Panc1 (cell line): ENCODE measurements at regions not wholly inside any gene's neighbourhood (a gene's known extent, or its start where the extent isn't known, plus 50 kb on each side); places are given as distances from the start of the nearest gene placed in this dataset.

Source experiments
- ATAC-seq: fragments of 200-7000 bp; cut with Tn5 transposase; 2 replicates; pipeline ENCODE4 v1.9.1; 2020; ENCODE audit warnings: mild to moderate bottlenecking, moderate library complexity
- BruUV-seq: library from RNA; stranded (reverse); fragments of 400-500 nt; replicated peaks from 2 replicates; lab custom pipeline; 2021; lab: Mats Ljungman, UMichigan
- CTCF ChIA-PET: fragments of 300-600 bp; sonication (Branson Sonifier 250); formaldehyde crosslinking; loops from one replicate; lab custom pipeline; 2022; ENCODE audit warnings: antibody characterized with exemption; lab: Charles Lee
- POLR2A ChIA-PET: fragments of 300-600 bp; sonication (Branson Sonifier 250); formaldehyde crosslinking; loops from one replicate; lab custom pipeline; 2022; ENCODE audit warnings: antibody characterized with exemption; lab: Charles Lee
- DNase-seq: peaks from one replicate; pipeline ENCODE4 v3.0.0-alpha.2; 2010; ENCODE audit warnings: low read depth, low spot score
- H3K27ac ChIP-seq: 2 replicates; pipeline ENCODE4 v1.5.1; 2011; ENCODE audit warnings: mild to moderate bottlenecking, low read length, inconsistent platforms
- H3K27me3 ChIP-seq: fragments of 200-500 bp; sonication (Bioruptor generic); 2 replicates; pipeline ENCODE4 v1.6.0; 2014; ENCODE audit warnings: low read length, inconsistent platforms; ENCODE audit not compliant: control insufficient read depth, insufficient read depth
- H3K36me3 ChIP-seq: fragments of 200-500 bp; sonication (Bioruptor generic); 2 replicates; pipeline ENCODE4 v1.5.1; 2014; ENCODE audit warnings: inconsistent platforms, mild to moderate bottlenecking, low read length, moderate library complexity; ENCODE audit not compliant: control insufficient read depth, insufficient read depth
- H3K4me1 ChIP-seq: 2 replicates; pipeline ENCODE4 v1.5.1; 2011; ENCODE audit warnings: inconsistent platforms, mild to moderate bottlenecking, low read length, moderate library complexity; ENCODE audit not compliant: control insufficient read depth, insufficient read depth
- H3K4me3 ChIP-seq, 2 experiments: 2 replicates each; pipeline ENCODE4 v1.5.1; 2011 to 2012; ENCODE audit warnings: low read depth in 2 of 2, low read length in 2 of 2, mild to moderate bottlenecking in 2 of 2, inconsistent platforms in 1 of 2, moderate library complexity in 1 of 2
- H3K9me3 ChIP-seq: fragments of 200-500 bp; sonication (Bioruptor generic); 2 replicates; pipeline ENCODE4 v1.5.1; 2014; ENCODE audit warnings: low read depth, mild to moderate bottlenecking, inconsistent platforms, low read length, moderate library complexity; ENCODE audit not compliant: control insufficient read depth, insufficient read depth
- CTCF ChIP-seq: fragments of 450-650 bp; IDR thresholded peaks from 2 replicates; pipeline ENCODE4 v1.5.1; 2017; ENCODE audit warnings: mild to moderate bottlenecking
- POLR2AphosphoS5 ChIP-seq: IDR thresholded peaks from 2 replicates; pipeline ENCODE4 v1.6.1; 2012; ENCODE audit warnings: mild to moderate bottlenecking, low read depth, low read length, moderate library complexity
- REST ChIP-seq, 2 experiments: IDR thresholded peaks; 2 replicates each; pipeline ENCODE4 v1.6.1; 2011 to 2012; ENCODE audit warnings: low read depth in 2 of 2, control low read depth in 1 of 2, low read length in 1 of 2, mild to moderate bottlenecking in 1 of 2, moderate library complexity in 1 of 2; ENCODE audit not compliant: insufficient read depth in 1 of 2
- SIN3A ChIP-seq: IDR thresholded peaks from 2 replicates; pipeline ENCODE4 v1.6.1; 2012; ENCODE audit warnings: low read depth, mild to moderate bottlenecking, low read length, moderate library complexity, borderline replicate concordance; ENCODE audit not compliant: insufficient read depth
- TCF7L2 ChIP-seq: IDR thresholded peaks from 2 replicates; pipeline ENCODE4 v1.6.1; 2011; ENCODE audit warnings: mild to moderate bottlenecking, low read depth, low read length, inconsistent platforms
- in situ Hi-C: cut with HindIII; loops from 2 replicates; pipeline ENCODE4 v1.10.0; 2016; ENCODE audit warnings: low sequenced_read_pairs, low pct_unique_long_range_greater_than_20kb
- intact Hi-C: fragments of 100-400 bp; cut with micrococcal nuclease; formaldehyde crosslinking; loops from one replicate; pipeline ENCODE4 v1.10.0; 2022; ENCODE audit not compliant: unreplicated experiment

- H3K27me3 ChIP-seq, result 0 out of 2 replicates have a peak, but pooled peaks cover 2% of the 10 kb centered on the region
- H3K36me3 ChIP-seq, result no peaks in the 10 kb centered on the region
- TF ChIP-seq POLR2AphosphoS5 (no peak), SIN3A (no peak), REST (IDR thresholded peaks at IDR 0.05; ENCODE audit: insufficient read depth in 1 of 2, low read depth in 2 of 2, low read length in 1 of 2) (no peak)
- H3K4me3 ChIP-seq, result no peak overlapping the region
- no peaks in the 10 kb centered on the region for H3K9me3 ChIP-seq
- intact Hi-C loops, result loop anchor here (10.0 kb wide), 1 partner anchor 259 kb away; no protein-coding TSS in a partner anchor
- ATAC-seq (no peak), DNase-seq (no peak)
- ChIA-PET POLR2A (no interaction called here), CTCF (no interaction called here)
- no peaks in the 10 kb centered on the region for H3K4me1 ChIP-seq
- no TSS peak for BruUV-seq
- no peak overlapping the region for H3K27ac ChIP-seq
- in situ Hi-C loops, result no loop called here
Observed at GRCh38 chr3:176933704-176934103, 263.6 kb downstream of the TBL1XR1 start.

- intact Hi-C loops, result loop anchor here (10.0 kb wide), 1 partner anchor 258 kb away; no protein-coding TSS in a partner anchor
Observed at GRCh38 chr3:176932433-176932832, 264.8 kb downstream of the TBL1XR1 start.

More at GRCh38 chr3:176932433-176932832, 264.8 kb downstream of the TBL1XR1 start:
- POLR2A ChIA-PET, result no interaction called here
- Histone ChIP-seq H3K9me3 (no peaks in the 10 kb centered on the region), H3K36me3 (no peaks in the 10 kb centered on the region), H3K4me3 (no peak overlapping the region), H3K27ac (no peak overlapping the region), H3K4me1 (no peaks in the 10 kb centered on the region), H3K27me3 (0 out of 2 replicates have a peak, but pooled peaks cover 2% of the 10 kb centered on the region)
- ATAC-seq (no peak), DNase-seq (no peak)
- CTCF ChIA-PET, result no interaction called here
- no TSS peak for BruUV-seq
- in situ Hi-C loops, result no loop called here
- TF ChIP-seq SIN3A (no peak), CTCF (no peak), REST (IDR thresholded peaks at IDR 0.05; ENCODE audit: insufficient read depth in 1 of 2, low read depth in 2 of 2, low read length in 1 of 2) (no peak), TCF7L2 (no peak), POLR2AphosphoS5 (no peak)
